ENCODE measurements at regions not wholly inside any gene's neighbourhood (a gene's known extent, or its start where the extent isn't known, plus 50 kb on each side); places are given as distances from the start of the nearest gene placed in this dataset.
A peak's percentile ranks its signal among the peaks of the same experiment; 100 is the strongest.

DNA sequence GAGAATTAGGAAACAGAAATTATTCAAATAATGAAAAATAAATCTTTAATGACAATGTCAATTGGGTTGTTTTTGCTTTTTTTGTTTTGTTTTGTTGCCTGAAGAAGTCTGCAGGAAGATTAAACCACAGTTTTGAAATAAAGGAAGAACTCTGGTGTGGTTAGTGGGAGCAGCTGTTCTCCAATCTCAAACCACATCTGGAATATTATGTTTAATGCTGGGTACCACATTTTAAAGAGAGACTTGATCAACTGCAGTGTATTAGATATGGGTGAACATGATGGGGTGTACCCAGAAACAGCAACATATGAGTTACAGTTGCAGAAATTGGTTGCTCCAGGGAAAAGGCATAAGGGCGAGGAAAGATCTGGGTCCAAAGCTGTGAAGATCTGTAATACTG is 171.2 kb upstream of the RPL34 start:
- Histone ChIP-seq H2AFZ (no peak overlapping the region), H3K4me2 (no peak overlapping the region), H3K27ac (no peak overlapping the region), H3K79me2 (no peaks in the 10 kb centered on the region), H3K9me2 (replicated peaks; ENCODE audit: insufficient read depth) (no peaks in the 10 kb centered on the region), H3K4me1 (ENCODE audit: insufficient read depth) (peaks cover 4% of the 10 kb centered on the region), H3K27me3 (no peaks in the 10 kb centered on the region), H3K9me3 (ENCODE audit: low read depth) (no peaks in the 10 kb centered on the region), H3K36me3 (replicated peaks; ENCODE audit: insufficient read depth, low read depth) (no peaks in the 10 kb centered on the region), H4K20me1 (ENCODE audit: insufficient read depth, poor library complexity, severe bottlenecking) (no peaks in the 10 kb centered on the region), H3K4me3 (no peak overlapping the region)
- no peak for DNase-seq (ENCODE audit: low spot score)
- TF ChIP-seq EZH2phosphoT487 (IDR thresholded peaks at IDR 0.05; ENCODE audit: low read depth, severe bottlenecking, unreplicated experiment) = no peak
- 89% methylated on average over 1 of the region's 1 CpG for WGBS (ENCODE audit: low lambda C conversion rate, missing lambda C conversion rate)

DNA sequence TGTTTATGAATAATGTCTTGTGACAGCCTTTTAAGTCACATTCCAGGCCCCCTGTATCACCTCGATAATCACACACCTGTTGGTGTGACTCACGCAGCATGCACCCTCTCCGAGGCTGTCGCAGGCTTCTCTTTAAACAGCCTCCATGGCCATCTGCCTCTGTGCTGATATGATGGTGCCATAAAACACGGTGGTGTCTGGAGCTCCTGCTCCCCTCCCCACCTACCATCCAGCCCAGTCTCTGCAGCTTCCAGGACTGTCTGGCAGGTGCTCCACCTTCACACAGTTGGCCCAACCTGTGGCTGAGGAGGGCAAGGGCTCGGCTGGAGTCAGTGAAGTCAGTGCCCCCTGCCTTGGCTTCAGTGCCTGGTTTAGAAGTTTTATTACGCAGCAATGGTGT is 173.8 kb upstream of the RPL34 start:
- Histone ChIP-seq H2AFZ (no peak overlapping the region), H3K4me2 (peak overlapping the region; percentile 55), H3K4me3 (no peak overlapping the region), H4K20me1 (ENCODE audit: insufficient read depth, poor library complexity, severe bottlenecking) (no peaks in the 10 kb centered on the region), H3K79me2 (no peaks in the 10 kb centered on the region), H3K27me3 (no peaks in the 10 kb centered on the region), H3K9me3 (ENCODE audit: low read depth) (no peaks in the 10 kb centered on the region), H3K9me2 (replicated peaks; ENCODE audit: insufficient read depth) (no peaks in the 10 kb centered on the region), H3K27ac (peak overlapping the region; percentile 91), H3K4me1 (ENCODE audit: insufficient read depth) (peaks cover 4% of the 10 kb centered on the region), H3K36me3 (replicated peaks; ENCODE audit: insufficient read depth, low read depth) (no peaks in the 10 kb centered on the region)
- no peak for TF ChIP-seq EZH2 (IDR thresholded peaks at IDR 0.05; ENCODE audit: borderline replicate concordance)
- TF ChIP-seq, protein P1, sequence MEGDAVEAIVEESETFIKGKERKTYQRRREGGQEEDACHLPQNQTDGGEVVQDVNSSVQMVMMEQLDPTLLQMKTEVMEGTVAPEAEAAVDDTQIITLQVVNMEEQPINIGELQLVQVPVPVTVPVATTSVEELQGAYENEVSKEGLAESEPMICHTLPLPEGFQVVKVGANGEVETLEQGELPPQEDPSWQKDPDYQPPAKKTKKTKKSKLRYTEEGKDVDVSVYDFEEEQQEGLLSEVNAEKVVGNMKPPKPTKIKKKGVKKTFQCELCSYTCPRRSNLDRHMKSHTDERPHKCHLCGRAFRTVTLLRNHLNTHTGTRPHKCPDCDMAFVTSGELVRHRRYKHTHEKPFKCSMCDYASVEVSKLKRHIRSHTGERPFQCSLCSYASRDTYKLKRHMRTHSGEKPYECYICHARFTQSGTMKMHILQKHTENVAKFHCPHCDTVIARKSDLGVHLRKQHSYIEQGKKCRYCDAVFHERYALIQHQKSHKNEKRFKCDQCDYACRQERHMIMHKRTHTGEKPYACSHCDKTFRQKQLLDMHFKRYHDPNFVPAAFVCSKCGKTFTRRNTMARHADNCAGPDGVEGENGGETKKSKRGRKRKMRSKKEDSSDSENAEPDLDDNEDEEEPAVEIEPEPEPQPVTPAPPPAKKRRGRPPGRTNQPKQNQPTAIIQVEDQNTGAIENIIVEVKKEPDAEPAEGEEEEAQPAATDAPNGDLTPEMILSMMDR (IDR thresholded peaks at IDR 0.05; ENCODE audit: poor library complexity) = no peak
- DNase-seq (ENCODE audit: low spot score) = peak; percentile 78
- WGBS (ENCODE audit: low lambda C conversion rate, missing lambda C conversion rate) = 40% methylated on average over 7 of the region's 7 CpGs

DNA sequence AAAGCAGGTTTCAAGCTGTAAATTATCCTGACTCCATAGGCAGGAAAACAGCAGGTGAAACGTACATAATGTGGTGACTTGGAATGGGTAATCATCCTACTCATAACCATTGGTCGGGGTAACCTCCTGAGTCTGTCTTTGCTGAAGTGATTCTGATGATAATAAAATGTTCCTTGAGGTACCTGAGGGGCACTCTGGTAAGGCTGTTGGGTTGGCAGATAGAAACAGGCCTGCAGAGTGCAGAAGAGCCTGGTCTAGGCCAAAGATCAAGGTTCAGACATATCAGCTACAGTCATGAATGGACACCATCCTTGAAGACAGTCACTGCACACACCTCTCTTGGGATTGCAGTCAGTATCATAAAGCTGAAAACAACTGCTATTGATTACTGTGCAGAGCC is 174.7 kb upstream of the RPL34 start:
- peak; percentile 19 for DNase-seq (ENCODE audit: low spot score)
- 63% methylated on average over 2 of the region's 2 CpGs for WGBS (ENCODE audit: low lambda C conversion rate, missing lambda C conversion rate)
- Histone ChIP-seq H4K20me1 (ENCODE audit: insufficient read depth, poor library complexity, severe bottlenecking) (no peaks in the 10 kb centered on the region), H3K9me3 (ENCODE audit: low read depth) (no peaks in the 10 kb centered on the region), H3K4me3 (no peak overlapping the region), H3K27me3 (no peaks in the 10 kb centered on the region), H3K79me2 (no peaks in the 10 kb centered on the region), H2AFZ (no peak overlapping the region), H3K27ac (peak overlapping the region; percentile 91), H3K4me2 (peak overlapping the region; percentile 34), H3K9me2 (replicated peaks; ENCODE audit: insufficient read depth) (no peaks in the 10 kb centered on the region), H3K36me3 (replicated peaks; ENCODE audit: insufficient read depth, low read depth) (no peaks in the 10 kb centered on the region), H3K4me1 (ENCODE audit: insufficient read depth) (peaks cover 4% of the 10 kb centered on the region)
- TF ChIP-seq EZH2phosphoT487 (IDR thresholded peaks at IDR 0.05; ENCODE audit: low read depth, severe bottlenecking, unreplicated experiment) = no peak

DNA sequence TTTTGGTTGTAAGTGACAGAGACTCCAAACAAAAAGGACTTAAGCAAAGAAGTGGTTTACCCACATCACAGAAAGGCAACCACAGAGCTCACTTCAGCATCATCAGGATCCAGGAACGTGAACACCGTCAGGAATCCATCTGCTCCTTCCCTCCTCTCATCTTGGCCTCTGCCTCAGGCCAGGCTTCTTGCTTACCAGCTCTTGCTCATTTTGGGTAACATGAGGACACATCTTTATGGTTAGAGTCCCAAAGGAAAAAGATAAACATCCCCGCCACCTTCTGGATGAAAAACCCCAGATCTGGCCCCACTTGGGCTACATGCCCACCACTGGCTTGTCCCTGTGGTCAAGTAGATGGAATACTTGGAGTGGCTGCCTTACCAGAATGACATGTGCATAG is 176.8 kb upstream of the RPL34 start:
- DNase-seq (ENCODE audit: low spot score) = no peak
- TF ChIP-seq, protein P1 (IDR thresholded peaks at IDR 0.05; ENCODE audit: poor library complexity) = no peak
- TF ChIP-seq EZH2phosphoT487 (IDR thresholded peaks at IDR 0.05; ENCODE audit: low read depth, severe bottlenecking, unreplicated experiment) (no peak), EZH2 (IDR thresholded peaks at IDR 0.05; ENCODE audit: borderline replicate concordance) (no peak)
- Histone ChIP-seq H3K27ac (no peak overlapping the region), H3K4me2 (no peak overlapping the region), H3K9me3 (ENCODE audit: low read depth) (no peaks in the 10 kb centered on the region), H3K27me3 (no peaks in the 10 kb centered on the region), H2AFZ (no peak overlapping the region), H3K9me2 (replicated peaks; ENCODE audit: insufficient read depth) (no peaks in the 10 kb centered on the region), H4K20me1 (ENCODE audit: insufficient read depth, poor library complexity, severe bottlenecking) (no peaks in the 10 kb centered on the region), H3K4me1 (ENCODE audit: insufficient read depth) (peaks cover 4% of the 10 kb centered on the region), H3K79me2 (no peaks in the 10 kb centered on the region), H3K4me3 (no peak overlapping the region), H3K36me3 (replicated peaks; ENCODE audit: insufficient read depth, low read depth) (no peaks in the 10 kb centered on the region)
- WGBS (ENCODE audit: low lambda C conversion rate, missing lambda C conversion rate) = 87% methylated on average over 3 of the region's 3 CpGs
